HS-5 (cell line): ENCODE measurements at regions not wholly inside any gene's neighbourhood (a gene's known extent, or its start where the extent isn't known, plus 50 kb on each side); places are given as distances from the start of the nearest gene placed in this dataset.

ENCODE experiments used
- DNase-seq: peaks from one replicate; pipeline ENCODE4 v3.0.0-alpha.2; 2012; ENCODE audit warnings: low read depth

DNA sequence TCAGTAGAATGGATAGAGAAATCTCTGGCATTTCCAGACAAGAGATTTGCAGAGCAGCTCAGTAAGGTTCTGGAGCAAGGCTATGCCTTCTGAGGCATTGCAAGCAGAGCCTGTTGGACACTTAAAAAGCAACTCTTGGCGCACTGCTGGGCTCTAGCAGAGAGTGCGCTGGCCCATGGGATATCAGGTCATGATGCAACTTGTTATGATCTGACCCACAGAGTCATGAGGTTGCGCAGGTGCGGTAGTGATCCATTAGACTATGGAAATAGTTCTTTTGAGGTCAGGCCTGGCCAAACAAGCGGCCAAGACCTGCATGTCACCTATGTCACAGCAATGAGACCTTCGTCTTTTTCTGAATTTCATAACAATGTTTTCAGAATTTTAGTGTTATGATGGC lies 168.6 kb downstream of the TMTC3 start:
- no peak for DNase-seq

DNA sequence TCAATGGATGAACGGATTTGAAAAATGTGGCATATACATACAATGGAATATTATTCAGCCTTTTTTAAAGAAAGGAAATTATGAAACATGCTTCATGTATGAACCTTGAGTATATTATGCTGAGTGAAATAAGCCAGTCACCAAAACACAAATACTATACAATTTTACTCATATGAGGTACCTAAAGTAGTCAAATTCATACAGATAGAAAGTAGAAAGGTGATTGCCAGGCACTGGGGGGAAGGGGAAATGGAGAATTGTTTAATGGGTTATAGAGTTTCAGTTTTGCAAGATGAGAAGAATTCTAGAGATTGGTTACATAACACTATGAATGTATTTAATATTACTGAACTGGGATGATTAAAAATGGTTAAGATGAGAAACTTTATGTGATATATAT lies 171.4 kb downstream of the TMTC3 start:
- no peak for DNase-seq

DNA sequence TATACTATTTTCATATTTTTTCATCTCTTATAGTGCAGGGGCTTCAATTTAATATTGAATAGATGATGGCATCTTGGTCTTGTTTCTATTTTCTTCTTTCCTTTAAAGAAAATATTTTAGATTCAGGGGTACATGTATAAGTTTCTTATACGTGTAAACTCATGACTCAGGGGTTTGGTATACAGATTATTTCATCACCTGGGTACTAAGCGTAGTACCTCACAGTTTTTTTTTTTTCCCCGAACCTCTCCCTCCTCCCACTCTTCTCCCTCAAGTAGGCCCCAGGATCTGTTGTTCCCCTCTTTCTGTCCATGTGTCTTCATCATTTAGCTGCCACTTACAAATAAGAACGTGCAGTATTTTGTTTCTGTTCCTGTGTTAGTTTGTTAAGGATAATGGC lies 172.6 kb downstream of the TMTC3 start:
- no peak for DNase-seq

DNA sequence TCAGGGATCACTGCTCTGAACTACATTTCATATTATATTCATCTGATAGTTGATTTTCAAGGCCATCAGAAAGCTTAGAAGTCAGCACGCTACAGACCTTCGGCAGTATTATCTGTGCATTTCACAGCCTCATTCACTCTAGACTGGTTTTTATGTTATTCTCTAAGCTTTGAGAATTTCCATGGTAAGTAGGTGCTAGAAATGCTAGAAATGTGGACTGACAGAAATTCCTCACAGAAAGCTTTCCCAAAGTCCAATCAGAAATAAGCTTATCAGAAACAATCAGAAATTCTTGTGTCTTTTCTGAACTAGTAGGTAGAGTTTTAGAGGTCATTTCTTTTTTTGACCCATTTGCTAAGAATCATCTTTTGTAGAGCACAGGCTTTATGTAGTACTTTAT lies 176.6 kb downstream of the TMTC3 start:
- no peak for DNase-seq

DNA sequence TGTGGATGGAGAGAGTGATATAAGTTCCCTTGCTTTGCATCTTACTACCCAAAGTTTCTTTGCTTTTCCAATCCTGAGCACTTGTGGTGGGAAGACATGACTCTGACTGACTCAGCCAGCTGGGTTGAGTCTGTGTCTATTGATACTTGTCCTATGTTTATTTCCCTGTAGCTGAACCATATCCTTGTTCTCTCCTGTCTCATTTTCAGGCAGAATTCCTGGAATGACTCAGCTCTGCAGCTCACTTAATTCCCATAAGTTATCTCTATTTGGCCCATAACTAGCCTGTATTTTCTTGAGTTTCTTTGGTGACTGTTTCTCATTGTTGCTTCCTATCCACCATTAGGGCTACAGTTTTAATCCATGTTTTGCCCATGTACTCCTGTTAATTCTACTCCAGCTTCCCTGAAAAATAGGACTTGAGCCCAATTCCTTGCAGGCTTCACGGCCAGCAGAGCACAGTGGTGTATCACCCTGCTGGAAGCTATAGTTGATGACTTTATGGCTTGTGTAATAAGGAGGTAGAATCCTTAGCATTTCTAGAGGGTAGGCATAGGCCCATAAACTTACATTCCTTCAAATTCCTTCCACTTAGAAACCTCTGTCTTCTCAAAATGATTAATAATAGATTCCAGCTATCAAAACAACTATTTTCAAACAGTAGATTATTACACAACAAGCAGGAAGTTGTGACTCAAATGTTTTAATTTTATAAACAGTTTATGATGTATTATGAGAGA lies 183.1 kb downstream of the TMTC3 start:
- DNase-seq, result peak; percentile 88

DNA sequence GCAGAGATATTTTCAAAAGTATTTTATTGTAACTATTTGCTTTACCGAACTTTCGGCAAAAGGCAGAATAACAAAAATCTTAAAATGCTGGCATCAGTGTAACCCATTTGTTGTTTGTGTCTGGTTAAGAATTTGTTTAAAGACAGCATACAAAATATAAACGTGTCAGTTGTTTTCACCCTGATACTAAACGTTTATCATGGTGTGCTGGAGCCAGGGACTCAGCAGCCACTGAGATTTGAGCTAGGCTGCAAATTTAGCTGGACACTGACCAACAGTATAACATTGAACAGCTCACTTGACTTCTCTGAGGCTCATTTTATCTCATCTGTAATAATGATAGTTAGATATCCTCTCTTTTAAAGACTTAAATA lies 183.7 kb downstream of the TMTC3 start:
- DNase-seq, result no peak

DNA sequence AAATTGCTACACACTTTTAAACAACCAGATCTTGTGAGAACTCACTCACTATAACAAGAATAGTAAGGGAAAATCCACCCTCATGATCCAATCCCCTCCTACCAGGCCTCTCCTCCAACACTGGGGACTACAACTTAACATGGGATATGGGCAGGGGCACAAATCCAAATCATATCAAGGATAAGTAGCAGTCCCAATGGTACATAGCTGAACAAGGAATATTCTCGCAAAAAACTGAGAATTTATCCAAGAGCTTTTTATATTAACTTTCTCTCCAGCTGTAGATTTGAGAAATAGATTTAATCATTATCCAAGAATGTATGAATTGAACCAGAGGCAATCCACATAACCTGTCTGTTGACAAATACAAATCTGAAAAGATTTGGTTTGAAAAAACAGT lies 185.2 kb downstream of the TMTC3 start:
- DNase-seq, result no peak

DNA sequence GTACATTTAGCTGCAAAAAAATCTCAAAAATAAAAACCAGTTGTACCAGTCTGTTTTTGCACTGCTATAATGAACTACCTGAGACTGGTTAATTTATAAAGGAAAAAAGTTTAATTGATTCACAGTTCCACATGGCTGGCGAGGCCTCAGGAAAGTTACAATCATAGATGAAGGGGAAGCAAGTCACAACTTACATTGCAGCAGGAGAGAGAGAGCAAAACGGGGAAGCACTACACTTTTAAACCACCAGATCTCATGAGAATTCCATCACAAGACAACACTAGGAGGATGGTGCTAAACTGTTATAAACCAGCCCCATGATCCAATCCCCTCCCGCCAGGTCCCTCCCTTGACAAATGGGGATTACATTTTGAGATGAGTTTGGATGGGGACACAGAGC lies 186.0 kb downstream of the TMTC3 start:
- DNase-seq, result no peak

DNA sequence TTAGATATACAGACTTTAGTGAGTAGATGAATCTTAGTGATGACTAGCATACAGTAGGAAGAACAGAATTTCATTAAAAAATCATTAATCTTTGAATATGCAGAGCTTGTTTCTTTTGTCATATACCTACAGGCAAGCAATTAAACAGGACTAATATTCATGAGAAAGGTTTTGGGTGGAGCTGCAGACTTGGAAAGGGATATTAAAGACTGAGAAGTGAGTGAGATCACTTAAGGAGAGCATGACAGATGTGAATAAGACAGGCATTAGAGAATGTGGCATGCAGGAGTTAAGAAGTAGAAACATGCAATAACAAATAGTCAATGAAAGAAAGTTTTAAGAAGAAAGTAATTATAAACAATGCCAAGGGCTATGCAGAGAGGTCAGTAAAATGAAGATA lies 187.7 kb downstream of the TMTC3 start:
- no peak for DNase-seq

DNA sequence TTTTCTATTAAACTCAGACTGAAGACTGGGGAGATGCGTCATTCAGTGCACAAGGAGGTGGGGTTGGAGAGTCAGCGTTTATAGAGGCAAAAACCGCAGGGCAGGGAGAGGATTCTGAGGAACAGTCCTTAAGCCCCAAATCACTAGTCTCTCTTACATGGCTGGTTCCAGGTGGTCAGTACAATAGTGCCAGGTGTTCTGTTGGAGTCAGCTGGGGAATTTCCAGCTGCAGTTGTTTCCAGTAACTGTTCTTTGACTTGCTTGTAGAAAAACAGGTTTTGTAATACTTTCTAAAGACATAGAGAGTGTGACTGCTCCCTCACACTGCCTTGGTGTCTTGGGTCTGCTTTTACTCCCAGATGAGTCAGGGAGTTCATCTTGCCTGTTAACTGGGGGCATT lies 192.2 kb downstream of the TMTC3 start:
- DNase-seq, result peak; percentile 36

DNA sequence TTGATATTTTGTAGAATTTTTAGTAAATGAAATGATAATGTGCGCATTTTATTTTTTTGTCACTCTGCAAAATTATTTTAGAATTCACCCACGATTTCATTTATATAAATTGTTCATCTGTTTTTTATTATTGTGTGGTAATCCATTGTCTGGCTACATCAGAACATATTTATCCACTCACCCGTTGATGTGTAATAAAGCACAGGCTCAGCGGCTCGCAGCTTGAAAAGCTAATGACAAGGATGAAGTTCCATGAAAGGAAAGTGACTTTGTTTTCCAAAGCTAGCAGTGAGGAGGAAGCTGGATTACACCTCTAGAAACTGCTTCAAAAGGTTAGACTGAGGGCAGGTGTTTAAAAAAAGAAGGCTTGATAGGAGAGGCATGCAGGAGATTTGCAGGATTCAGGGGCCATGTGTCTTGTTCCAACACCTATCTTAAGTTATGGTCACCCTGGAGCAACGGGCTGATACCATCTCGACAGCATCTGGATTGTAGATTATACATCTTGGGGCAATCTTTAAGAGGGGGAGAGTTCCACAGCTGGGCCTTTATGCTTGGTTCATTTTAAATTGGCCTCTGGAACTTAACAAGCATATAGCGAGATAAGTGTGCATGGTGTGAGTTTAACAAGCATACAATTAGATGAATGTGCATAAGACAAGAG lies 194.1 kb downstream of the TMTC3 start:
- no peak for DNase-seq

DNA sequence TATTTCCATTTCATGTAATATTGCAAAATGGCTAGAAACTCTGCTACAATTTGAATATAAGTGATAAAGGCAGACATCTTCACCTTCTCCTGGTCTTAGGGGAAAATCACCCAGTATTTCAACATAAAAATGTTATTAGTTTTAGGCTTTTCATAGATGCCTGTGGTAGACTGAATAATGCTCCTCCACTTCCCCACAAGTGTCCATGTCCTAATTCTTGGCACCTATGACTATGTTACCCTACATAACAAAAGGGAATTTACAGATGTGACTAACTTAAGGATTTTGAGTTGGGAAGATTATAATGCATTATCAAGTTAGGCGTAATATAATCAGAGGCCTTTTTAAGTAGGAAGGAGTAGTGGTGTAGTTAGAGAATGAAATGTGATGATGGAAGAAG lies 196.4 kb downstream of the TMTC3 start:
- no peak for DNase-seq

DNA sequence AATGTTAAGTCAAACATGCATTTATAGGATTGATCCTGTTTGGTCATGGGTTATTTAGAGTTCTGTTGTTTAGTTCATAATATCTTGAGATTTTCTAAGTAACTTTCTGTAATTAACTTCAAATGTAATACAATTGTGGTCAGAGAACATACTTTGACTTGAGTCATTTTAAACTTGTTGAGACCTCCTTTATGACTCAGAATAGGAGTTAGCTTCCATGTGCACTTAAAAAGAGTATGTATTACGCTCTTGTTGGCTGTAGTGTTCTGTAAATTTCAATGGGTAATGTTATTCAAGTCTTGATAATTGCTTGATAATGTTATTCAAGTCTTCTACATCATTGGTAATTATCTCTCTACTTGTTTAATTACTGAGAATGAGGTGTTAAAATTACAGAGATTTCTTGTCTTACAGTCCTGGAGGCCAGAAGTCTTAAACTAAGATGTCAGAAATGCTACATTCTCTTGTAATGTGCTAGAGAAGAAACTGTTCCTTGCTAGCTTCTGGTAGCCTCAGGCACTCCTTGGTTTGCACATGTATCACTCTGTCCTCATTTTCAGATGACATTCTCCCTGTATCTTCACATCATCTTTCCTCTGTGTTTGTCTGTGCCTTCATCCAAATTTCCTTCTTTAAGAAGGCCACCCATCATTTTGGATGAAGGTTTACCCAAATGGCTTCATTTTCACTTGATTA lies 197.3 kb downstream of the TMTC3 start:
- peak; percentile 11 for DNase-seq

DNA sequence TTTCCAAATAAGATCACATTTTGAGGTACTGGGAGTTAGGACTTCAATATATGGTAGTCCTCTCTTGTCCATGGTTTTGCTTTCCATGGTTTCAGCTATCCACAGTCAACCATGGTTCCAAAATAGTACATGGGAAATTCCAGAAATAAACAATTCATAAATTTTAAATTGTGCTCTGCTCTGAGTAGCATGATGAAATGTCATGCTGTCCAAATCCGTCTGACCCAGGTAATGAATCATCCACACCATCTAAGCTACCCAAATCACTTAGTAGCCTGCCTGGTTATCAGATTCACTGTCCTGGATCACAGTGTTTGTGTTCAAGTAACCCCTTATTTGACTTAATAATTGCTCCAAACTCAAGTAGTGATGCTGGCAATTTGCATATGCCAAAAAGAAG lies 197.9 kb downstream of the TMTC3 start:
- no peak for DNase-seq

DNA sequence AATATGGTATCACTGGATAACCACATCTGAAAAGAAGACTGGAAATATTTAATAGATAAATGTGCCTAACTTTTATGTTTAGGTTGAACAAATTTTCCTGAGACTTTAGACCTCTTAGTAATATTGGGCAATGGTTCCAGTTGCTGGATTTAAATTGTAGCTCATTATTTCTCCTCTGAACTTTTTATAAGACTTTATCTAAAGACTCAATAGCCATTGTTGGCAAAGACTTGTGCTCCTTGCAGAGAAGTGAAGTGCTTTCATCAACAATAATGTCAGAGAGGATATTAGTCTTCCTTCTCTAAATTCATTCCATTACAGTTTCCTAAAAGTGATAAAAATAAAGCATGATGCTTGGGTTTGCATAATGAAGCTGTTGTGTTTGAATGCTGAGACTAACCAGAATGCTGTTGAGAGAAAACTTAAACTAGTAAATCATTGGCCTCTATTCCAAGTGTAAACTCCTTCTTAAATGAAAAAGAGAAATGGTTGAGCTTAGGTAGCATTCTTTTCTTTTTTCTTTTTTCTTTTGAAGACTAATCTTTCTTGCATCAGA lies 200.2 kb downstream of the TMTC3 start:
- no peak for DNase-seq

DNA sequence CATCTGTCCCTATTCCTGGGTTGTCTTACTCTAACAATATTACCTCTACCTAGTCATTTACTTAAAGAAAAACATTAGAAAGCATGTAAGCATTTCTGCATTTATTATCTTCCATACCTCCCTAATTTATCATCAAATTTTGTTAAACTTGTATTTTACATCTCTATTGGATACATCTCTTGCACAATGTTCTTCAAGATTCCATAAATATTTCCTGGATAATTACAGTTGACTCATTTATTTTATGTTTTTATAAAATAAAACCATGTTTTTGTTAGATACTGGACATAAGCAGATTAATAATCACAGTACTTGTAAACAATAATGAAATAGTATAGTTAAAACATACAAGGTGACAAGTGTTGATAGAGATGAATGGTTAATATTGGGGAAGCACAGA lies 209.0 kb downstream of the TMTC3 start:
- no peak for DNase-seq

DNA sequence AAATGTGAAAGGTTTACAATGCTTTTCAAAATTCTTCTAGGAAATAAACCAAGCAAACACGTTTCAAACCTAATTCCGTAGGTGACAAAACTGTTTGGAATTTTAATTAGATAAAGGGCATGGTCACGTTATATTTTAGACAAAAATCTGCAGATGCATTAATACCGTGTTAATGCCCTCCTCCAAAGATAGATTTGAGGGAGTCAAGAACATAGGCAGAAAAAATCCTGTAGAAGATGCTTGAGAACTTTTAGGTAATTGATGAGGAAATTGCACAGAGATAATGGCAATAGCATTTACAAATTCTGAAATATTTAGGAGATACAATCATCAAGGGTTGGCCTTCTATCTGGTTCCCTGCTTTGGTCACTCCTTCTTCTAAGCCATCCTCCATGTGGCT lies 212.6 kb downstream of the TMTC3 start:
- DNase-seq, result no peak

DNA sequence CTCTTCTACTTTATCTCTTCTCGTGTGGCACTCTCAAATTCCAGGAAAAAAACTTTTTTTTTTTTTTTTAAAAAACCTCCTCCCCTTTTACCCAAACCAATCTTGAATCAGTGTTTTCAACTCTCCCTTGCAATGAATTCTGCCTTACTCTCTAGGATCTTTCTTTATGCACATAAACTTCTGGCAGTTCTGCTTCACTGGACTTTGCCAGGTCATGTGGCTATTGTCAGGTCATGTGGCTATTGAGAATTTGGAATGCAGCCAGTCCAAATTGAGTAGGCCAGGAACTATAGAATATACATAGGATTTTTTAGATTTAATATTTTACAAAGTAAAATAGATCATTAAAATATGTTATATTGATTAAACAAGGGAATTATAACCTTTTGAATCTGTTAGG lies 218.2 kb downstream of the TMTC3 start:
- DNase-seq, result no peak

DNA sequence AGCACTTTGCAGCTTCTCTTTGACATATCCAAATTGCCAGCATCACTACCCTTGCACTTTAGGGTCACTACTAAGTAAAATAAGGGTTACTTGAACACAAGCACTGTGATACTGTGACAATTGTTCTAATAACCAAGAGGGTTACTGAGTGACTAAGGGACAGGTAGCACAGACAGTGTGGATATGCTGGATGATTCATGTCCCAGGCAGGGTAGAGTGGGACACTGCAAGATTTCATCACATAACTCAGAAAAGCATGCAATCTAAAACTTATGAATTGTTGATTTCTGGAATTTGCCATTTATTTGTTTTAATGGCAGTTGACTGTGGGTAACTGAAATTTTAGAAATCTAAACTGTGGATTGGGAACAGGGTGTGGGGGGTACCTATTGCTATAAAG lies 218.8 kb downstream of the KITLG start:
- no peak for DNase-seq

DNA sequence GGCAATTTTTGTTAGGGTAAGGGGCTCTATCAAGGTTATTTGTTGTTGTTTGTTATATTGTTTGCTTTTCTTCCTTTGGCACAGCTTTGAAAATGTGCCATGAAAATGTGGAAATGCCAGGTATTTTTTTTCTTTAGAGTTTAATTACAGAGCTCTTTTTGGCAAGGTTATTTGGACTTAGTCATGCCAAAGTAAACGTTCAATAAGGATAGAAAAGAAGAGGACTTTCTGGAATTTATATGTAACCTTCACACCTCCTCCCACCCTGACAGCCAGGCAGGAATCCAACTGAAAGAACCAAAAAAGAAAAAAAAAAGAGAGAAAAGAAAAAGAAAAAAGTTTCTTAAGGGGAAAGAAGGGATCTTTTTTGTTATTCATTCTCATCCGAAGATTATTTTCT lies 217.8 kb downstream of the KITLG start:
- no peak for DNase-seq

DNA sequence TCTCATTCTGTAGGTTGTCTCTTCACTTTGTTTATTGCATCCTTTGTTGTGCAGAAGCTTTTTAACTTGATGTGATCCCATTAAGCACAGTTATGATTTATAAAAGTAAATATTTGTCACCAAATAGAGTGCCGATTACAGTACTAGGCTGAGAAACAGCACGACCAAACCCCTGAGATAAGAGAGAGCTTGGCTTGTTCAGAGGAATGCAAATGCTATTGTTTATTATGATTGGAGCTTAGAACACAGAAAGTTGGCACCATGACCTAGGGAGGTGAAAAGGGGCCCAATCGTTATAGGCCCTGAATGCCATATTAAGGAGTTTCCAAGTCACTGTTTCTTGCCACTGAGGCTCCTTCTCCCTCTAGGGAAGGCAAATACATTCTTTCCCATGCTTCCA lies 214.9 kb downstream of the KITLG start:
- no peak for DNase-seq

DNA sequence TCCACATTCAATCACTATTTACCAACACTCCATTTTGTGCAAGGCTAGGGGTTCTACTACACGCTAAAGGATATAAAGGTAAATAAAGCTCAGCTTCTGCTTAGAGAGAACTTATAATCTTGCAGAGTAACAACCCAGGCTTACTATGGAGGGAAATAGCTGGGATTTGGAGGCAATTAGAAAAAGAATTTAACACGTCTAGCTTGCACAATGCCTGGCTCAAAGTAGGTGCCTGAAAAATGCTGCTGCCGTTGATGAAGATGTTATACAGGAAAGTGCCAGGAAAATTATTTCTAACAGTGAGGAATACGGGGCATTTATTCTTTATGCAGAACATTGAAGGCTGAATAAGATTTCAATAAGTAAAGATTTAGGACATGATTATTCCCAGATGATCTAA lies 214.2 kb downstream of the KITLG start:
- no peak for DNase-seq

DNA sequence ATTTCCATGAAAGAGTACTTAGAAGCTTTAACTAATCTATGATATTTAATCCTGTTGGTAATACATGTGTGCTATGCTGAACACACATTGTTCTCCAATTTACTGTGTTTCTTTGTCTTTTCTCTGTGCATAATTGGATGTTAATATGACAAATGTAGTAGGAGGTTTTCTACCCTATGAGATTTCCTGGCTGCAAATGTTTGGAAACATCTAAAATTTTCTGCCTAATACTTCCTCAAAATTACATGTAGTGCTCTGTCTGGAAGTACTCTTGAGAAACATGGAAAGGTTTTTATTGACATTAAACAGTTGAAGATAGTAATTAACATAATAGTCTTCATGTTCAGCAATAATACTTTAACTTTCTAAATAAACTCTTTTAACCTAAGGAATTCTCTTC lies 213.0 kb downstream of the KITLG start:
- no peak for DNase-seq
